ENCODE measurements at regions not wholly inside any gene's neighbourhood (a gene's known extent, or its start where the extent isn't known, plus 50 kb on each side); places are given as distances from the start of the nearest gene placed in this dataset.

DNA sequence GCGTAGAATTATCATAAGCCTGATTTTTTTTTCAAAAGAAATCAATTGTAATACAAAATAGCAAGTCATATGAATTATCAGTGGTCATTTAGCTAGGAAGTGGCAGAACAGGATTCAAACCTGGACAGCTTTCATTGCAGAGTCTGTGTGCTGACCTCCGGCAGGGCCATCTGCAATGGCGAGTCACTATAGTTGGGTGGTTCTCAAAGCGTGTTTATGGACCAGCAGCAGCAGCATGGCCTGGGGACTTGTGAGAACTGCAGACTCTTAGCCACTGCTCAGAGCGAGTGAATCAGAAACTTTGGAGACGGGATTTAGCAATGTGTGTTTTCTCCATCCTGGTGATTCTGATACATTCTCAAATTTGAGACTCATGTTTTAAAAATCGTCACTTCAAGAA is 202.3 kb upstream of the SUCLG2 start:
- H2BK5ac ChIP-seq (ENCODE audit: low read length) = no peak overlapping the region
- no peak overlapping the region for H3K9ac ChIP-seq (ENCODE audit: low read length)
- H3K79me1 ChIP-seq (ENCODE audit: low read length) = no peaks in the 10 kb centered on the region
- no peak overlapping the region for H2BK15ac ChIP-seq (replicated peaks; ENCODE audit: low read depth)
- no peak overlapping the region for H3K18ac ChIP-seq (ENCODE audit: low read length)
- no peak for DNase-seq
- H3K36me3 ChIP-seq (ENCODE audit: control insufficient read depth, insufficient read depth, low read length) = no peaks in the 10 kb centered on the region
- WGBS (ENCODE audit: extremely low coverage, insufficient coverage, low lambda C conversion rate) = no CpG with 5 or more reads among the region's 7 CpGs
- no peak overlapping the region for H3K4me2 ChIP-seq (ENCODE audit: low read length)
- H2AK5ac ChIP-seq (ENCODE audit: low read length) = no peak overlapping the region
- no peak overlapping the region for H3K56ac ChIP-seq (ENCODE audit: low read length)
- no peaks in the 10 kb centered on the region for H3K79me2 ChIP-seq (ENCODE audit: control insufficient read depth, insufficient read depth, low read length)
- H3K27me3 ChIP-seq (ENCODE audit: insufficient read depth, low read length, poor library complexity) = no peaks in the 10 kb centered on the region
- H4K8ac ChIP-seq (ENCODE audit: low read depth, low read length) = no peak overlapping the region
- no peak overlapping the region for H3K4me3 ChIP-seq (ENCODE audit: low read length)
- H3K4ac ChIP-seq (ENCODE audit: low read depth, low read length) = no peak overlapping the region
- H3K27ac ChIP-seq (ENCODE audit: low read depth, low read length) = no peak overlapping the region
- H3K23ac ChIP-seq (ENCODE audit: low read length) = no peak overlapping the region
- H2BK120ac ChIP-seq (ENCODE audit: low read depth, low read length) = no peak overlapping the region
- no peak overlapping the region for H4K5ac ChIP-seq (ENCODE audit: low read length)
- H3K4me1 ChIP-seq (ENCODE audit: control insufficient read depth, low read depth, low read length) = no peaks in the 10 kb centered on the region

DNA sequence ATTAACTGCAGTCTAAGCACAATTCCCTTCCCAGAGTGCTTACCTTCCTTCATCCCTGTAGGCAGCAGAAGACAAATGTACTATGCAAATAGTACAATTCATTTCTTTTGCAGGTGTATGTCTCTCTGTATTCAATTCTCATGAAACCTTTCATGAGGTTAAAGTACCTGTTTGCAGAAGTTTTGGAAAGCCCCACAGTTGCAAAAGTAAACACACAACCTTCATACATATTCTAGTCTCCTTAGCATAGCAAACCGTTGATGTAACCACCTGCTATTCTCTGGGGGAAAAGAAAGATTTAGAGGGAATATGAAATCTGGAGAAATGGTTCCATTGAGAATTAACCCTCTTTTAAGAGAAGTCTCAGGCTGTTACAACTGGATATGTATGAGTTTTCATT is 200.3 kb upstream of the SUCLG2 start:
- no peak overlapping the region for H3K56ac ChIP-seq (ENCODE audit: low read length)
- H3K27me3 ChIP-seq (ENCODE audit: insufficient read depth, low read length, poor library complexity) = no peaks in the 10 kb centered on the region
- no peak overlapping the region for H2BK120ac ChIP-seq (ENCODE audit: low read depth, low read length)
- no peaks in the 10 kb centered on the region for H3K36me3 ChIP-seq (ENCODE audit: control insufficient read depth, insufficient read depth, low read length)
- no peak overlapping the region for H3K4me2 ChIP-seq (ENCODE audit: low read length)
- H2AK5ac ChIP-seq (ENCODE audit: low read length) = no peak overlapping the region
- H3K79me1 ChIP-seq (ENCODE audit: low read length) = no peaks in the 10 kb centered on the region
- no peak overlapping the region for H3K18ac ChIP-seq (ENCODE audit: low read length)
- WGBS (ENCODE audit: extremely low coverage, insufficient coverage, low lambda C conversion rate) = no CpG with 5 or more reads among the region's 1 CpG
- H2BK5ac ChIP-seq (ENCODE audit: low read length) = no peak overlapping the region
- no peak overlapping the region for H3K4ac ChIP-seq (ENCODE audit: low read depth, low read length)
- no peak overlapping the region for H2BK15ac ChIP-seq (replicated peaks; ENCODE audit: low read depth)
- no peaks in the 10 kb centered on the region for H3K79me2 ChIP-seq (ENCODE audit: control insufficient read depth, insufficient read depth, low read length)
- no peak overlapping the region for H4K8ac ChIP-seq (ENCODE audit: low read depth, low read length)
- no peak overlapping the region for H3K23ac ChIP-seq (ENCODE audit: low read length)
- H3K4me1 ChIP-seq (ENCODE audit: control insufficient read depth, low read depth, low read length) = no peaks in the 10 kb centered on the region
- no peak overlapping the region for H3K9ac ChIP-seq (ENCODE audit: low read length)
- H4K5ac ChIP-seq (ENCODE audit: low read length) = no peak overlapping the region
- no peak overlapping the region for H3K27ac ChIP-seq (ENCODE audit: low read depth, low read length)
- DNase-seq = no peak
- H3K4me3 ChIP-seq (ENCODE audit: low read length) = no peak overlapping the region

DNA sequence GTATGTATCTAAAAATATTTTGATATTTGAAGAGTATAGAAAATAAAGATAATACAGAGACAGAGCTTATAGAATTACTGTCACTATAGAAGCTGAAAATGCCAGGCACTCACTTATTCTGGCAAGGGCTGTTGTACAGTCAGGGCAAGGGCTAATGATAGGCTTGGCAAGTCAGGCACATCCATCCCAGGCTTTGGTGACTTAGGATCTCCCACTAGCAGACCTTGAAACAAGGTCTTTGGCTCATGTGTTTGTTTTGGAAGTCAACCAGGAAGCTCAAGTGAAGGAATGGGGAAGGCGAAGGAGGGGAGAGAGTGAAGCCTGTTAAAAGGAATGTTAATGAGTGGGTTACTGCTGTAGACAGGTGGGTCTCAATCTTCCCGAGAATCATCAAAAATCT is 199.1 kb upstream of the SUCLG2 start:
- no peaks in the 10 kb centered on the region for H3K27me3 ChIP-seq (ENCODE audit: insufficient read depth, low read length, poor library complexity)
- H3K27ac ChIP-seq (ENCODE audit: low read depth, low read length) = no peak overlapping the region
- no peak overlapping the region for H2BK5ac ChIP-seq (ENCODE audit: low read length)
- H3K36me3 ChIP-seq (ENCODE audit: control insufficient read depth, insufficient read depth, low read length) = no peaks in the 10 kb centered on the region
- H2BK15ac ChIP-seq (replicated peaks; ENCODE audit: low read depth) = no peak overlapping the region
- no peak overlapping the region for H3K56ac ChIP-seq (ENCODE audit: low read length)
- no peak for DNase-seq
- H3K4me3 ChIP-seq (ENCODE audit: low read length) = no peak overlapping the region
- no peak overlapping the region for H3K4ac ChIP-seq (ENCODE audit: low read depth, low read length)
- no peak overlapping the region for H3K18ac ChIP-seq (ENCODE audit: low read length)
- no peak overlapping the region for H4K8ac ChIP-seq (ENCODE audit: low read depth, low read length)
- WGBS (ENCODE audit: extremely low coverage, insufficient coverage, low lambda C conversion rate) = no CpG with 5 or more reads among the region's 2 CpGs
- H2AK5ac ChIP-seq (ENCODE audit: low read length) = no peak overlapping the region
- no peaks in the 10 kb centered on the region for H3K79me1 ChIP-seq (ENCODE audit: low read length)
- H2BK120ac ChIP-seq (ENCODE audit: low read depth, low read length) = no peak overlapping the region
- H4K5ac ChIP-seq (ENCODE audit: low read length) = no peak overlapping the region
- H3K4me1 ChIP-seq (ENCODE audit: control insufficient read depth, low read depth, low read length) = no peaks in the 10 kb centered on the region
- H3K79me2 ChIP-seq (ENCODE audit: control insufficient read depth, insufficient read depth, low read length) = no peaks in the 10 kb centered on the region
- no peak overlapping the region for H3K9ac ChIP-seq (ENCODE audit: low read length)
- no peak overlapping the region for H3K4me2 ChIP-seq (ENCODE audit: low read length)
- no peak overlapping the region for H3K23ac ChIP-seq (ENCODE audit: low read length)

DNA sequence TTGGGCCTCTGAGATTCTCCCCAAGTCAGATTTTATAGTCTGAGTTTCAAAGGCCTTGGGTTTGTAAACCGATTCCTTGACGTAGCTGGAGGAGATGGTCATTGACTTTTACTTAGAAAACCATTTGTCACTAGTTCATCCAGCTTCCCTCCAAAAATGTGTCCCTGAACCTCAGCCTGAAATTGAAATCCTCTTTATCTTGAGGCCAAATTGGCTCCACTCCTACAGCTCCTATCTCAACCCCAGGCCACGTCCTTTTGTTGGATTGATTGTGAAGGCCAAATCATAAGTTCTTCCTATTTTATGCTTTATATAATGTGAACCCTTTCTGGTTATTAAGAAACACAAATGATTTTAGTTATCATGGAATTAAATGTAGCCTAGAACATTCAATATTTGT is 193.9 kb upstream of the SUCLG2 start:
- Histone ChIP-seq H3K4me3 (ENCODE audit: low read length) (no peak overlapping the region), H4K5ac (ENCODE audit: low read length) (no peak overlapping the region), H3K4me2 (ENCODE audit: low read length) (no peak overlapping the region), H3K23ac (ENCODE audit: low read length) (no peak overlapping the region), H2BK5ac (ENCODE audit: low read length) (no peak overlapping the region), H3K9ac (ENCODE audit: low read length) (no peak overlapping the region), H3K4me1 (ENCODE audit: control insufficient read depth, low read depth, low read length) (no peaks in the 10 kb centered on the region), H3K79me1 (ENCODE audit: low read length) (no peaks in the 10 kb centered on the region), H3K56ac (ENCODE audit: low read length) (no peak overlapping the region), H3K18ac (ENCODE audit: low read length) (no peak overlapping the region), H3K27me3 (ENCODE audit: insufficient read depth, low read length, poor library complexity) (no peaks in the 10 kb centered on the region), H3K79me2 (ENCODE audit: control insufficient read depth, insufficient read depth, low read length) (no peaks in the 10 kb centered on the region), H4K8ac (ENCODE audit: low read depth, low read length) (no peak overlapping the region), H3K27ac (ENCODE audit: low read depth, low read length) (no peak overlapping the region), H3K36me3 (ENCODE audit: control insufficient read depth, insufficient read depth, low read length) (no peaks in the 10 kb centered on the region), H3K4ac (ENCODE audit: low read depth, low read length) (no peak overlapping the region), H2BK15ac (replicated peaks; ENCODE audit: low read depth) (no peak overlapping the region), H2AK5ac (ENCODE audit: low read length) (no peak overlapping the region), H2BK120ac (ENCODE audit: low read depth, low read length) (no peak overlapping the region)
- no CpG with 5 or more reads among the region's 3 CpGs for WGBS (ENCODE audit: extremely low coverage, insufficient coverage, low lambda C conversion rate)
- DNase-seq = no peak

DNA sequence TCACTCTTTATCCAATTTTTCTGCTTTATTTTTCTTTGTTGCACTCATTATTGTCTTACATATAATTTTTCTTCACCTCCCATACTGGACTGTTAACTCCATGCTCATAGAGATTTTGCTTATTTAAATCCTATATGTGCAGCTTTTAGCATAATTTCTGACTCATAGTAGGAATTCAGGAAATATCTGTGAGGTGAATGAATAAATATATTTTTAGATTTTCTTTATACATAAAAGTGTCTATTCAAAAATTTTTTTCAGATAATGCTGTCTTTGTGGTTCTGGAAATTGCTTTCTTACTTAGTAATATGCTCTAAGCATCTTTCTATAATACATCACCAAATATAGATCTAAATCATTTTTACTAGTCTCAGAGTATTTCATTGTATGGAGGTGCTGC is 191.8 kb upstream of the SUCLG2 start:
- H3K27me3 ChIP-seq (ENCODE audit: insufficient read depth, low read length, poor library complexity) = no peaks in the 10 kb centered on the region
- no peak overlapping the region for H3K4me3 ChIP-seq (ENCODE audit: low read length)
- no peak overlapping the region for H2BK5ac ChIP-seq (ENCODE audit: low read length)
- H3K56ac ChIP-seq (ENCODE audit: low read length) = no peak overlapping the region
- H3K79me1 ChIP-seq (ENCODE audit: low read length) = no peaks in the 10 kb centered on the region
- H3K4ac ChIP-seq (ENCODE audit: low read depth, low read length) = no peak overlapping the region
- H3K9ac ChIP-seq (ENCODE audit: low read length) = no peak overlapping the region
- H3K18ac ChIP-seq (ENCODE audit: low read length) = no peak overlapping the region
- no peaks in the 10 kb centered on the region for H3K79me2 ChIP-seq (ENCODE audit: control insufficient read depth, insufficient read depth, low read length)
- no peak overlapping the region for H2AK5ac ChIP-seq (ENCODE audit: low read length)
- H2BK120ac ChIP-seq (ENCODE audit: low read depth, low read length) = no peak overlapping the region
- H4K8ac ChIP-seq (ENCODE audit: low read depth, low read length) = no peak overlapping the region
- DNase-seq = no peak
- H2BK15ac ChIP-seq (replicated peaks; ENCODE audit: low read depth) = no peak overlapping the region
- no peak overlapping the region for H3K23ac ChIP-seq (ENCODE audit: low read length)
- no peak overlapping the region for H4K5ac ChIP-seq (ENCODE audit: low read length)
- H3K4me2 ChIP-seq (ENCODE audit: low read length) = no peak overlapping the region
- no peaks in the 10 kb centered on the region for H3K4me1 ChIP-seq (ENCODE audit: control insufficient read depth, low read depth, low read length)
- H3K27ac ChIP-seq (ENCODE audit: low read depth, low read length) = no peak overlapping the region
- no peaks in the 10 kb centered on the region for H3K36me3 ChIP-seq (ENCODE audit: control insufficient read depth, insufficient read depth, low read length)

DNA sequence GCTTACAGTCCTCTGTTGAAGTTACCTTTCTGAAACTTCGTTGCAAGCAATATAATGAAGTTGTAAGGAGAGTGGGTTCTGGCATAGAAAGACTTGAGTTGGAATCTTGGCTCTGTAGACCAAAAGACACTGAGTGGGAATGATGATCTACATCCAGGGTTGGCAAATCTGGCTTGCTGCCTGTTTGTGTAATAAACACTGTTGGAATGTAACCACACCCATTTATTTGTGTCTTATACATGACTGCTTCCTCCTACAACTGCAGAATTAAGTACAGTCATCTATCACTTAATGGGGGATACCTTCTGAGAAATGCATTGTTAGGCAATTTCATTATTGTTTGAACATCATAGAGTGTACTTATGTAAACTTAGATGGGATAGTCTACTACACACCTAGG is 178.4 kb upstream of the SUCLG2 start:
- Histone ChIP-seq H4K8ac (ENCODE audit: low read depth, low read length) (no peak overlapping the region), H3K4me1 (ENCODE audit: control insufficient read depth, low read depth, low read length) (no peaks in the 10 kb centered on the region), H3K79me1 (ENCODE audit: low read length) (no peaks in the 10 kb centered on the region), H3K9ac (ENCODE audit: low read length) (no peak overlapping the region), H2BK5ac (ENCODE audit: low read length) (no peak overlapping the region), H4K5ac (ENCODE audit: low read length) (no peak overlapping the region), H3K4me3 (ENCODE audit: low read length) (no peak overlapping the region), H2BK120ac (ENCODE audit: low read depth, low read length) (no peak overlapping the region), H3K56ac (ENCODE audit: low read length) (no peak overlapping the region), H3K23ac (ENCODE audit: low read length) (no peak overlapping the region), H3K18ac (ENCODE audit: low read length) (no peak overlapping the region), H3K27me3 (ENCODE audit: insufficient read depth, low read length, poor library complexity) (no peaks in the 10 kb centered on the region), H3K36me3 (ENCODE audit: control insufficient read depth, insufficient read depth, low read length) (no peaks in the 10 kb centered on the region), H3K4me2 (ENCODE audit: low read length) (no peak overlapping the region), H2BK15ac (replicated peaks; ENCODE audit: low read depth) (no peak overlapping the region), H2AK5ac (ENCODE audit: low read length) (no peak overlapping the region), H3K79me2 (ENCODE audit: control insufficient read depth, insufficient read depth, low read length) (no peaks in the 10 kb centered on the region), H3K4ac (ENCODE audit: low read depth, low read length) (no peak overlapping the region), H3K27ac (ENCODE audit: low read depth, low read length) (no peak overlapping the region)
- no peak for DNase-seq
- WGBS (ENCODE audit: extremely low coverage, insufficient coverage, low lambda C conversion rate) = no CpG with 5 or more reads among the region's 1 CpG
